B cell (primary cell): ENCODE measurements at regions not wholly inside any gene's neighbourhood (a gene's known extent, or its start where the extent isn't known, plus 50 kb on each side); places are given as distances from the start of the nearest gene placed in this dataset.

Source experiments
- ATAC-seq: fragments of 200-7000 bp; cut with Tn5 transposase; one replicate; pipeline ENCODE4 v1.10.0; 2021; ENCODE audit warnings: low read depth, mild to moderate bottlenecking, moderate number of reproducible peaks, moderate library complexity
- CTCF ChIA-PET: fragments of 350-600 bp; sonication (Branson Sonifier 250); formaldehyde crosslinking; loops from one replicate; lab custom pipeline; 2021; ENCODE audit warnings: antibody characterized with exemption, inconsistent platforms; lab: Charles Lee
- POLR2A ChIA-PET: fragments of 350-600 bp; sonication (Branson Sonifier 250); formaldehyde crosslinking; loops from one replicate; lab custom pipeline; 2021; ENCODE audit warnings: antibody characterized with exemption; lab: Charles Lee
- DNase-seq: peaks from one replicate; pipeline ENCODE4 v3.0.0; 2013
- H2AFZ ChIP-seq: 2 replicates; pipeline ENCODE4 v1.6.1; 2012; ENCODE audit warnings: mild to moderate bottlenecking, low read depth, low read length; ENCODE audit not compliant: insufficient read depth, poor library complexity, severe bottlenecking
- H3K27ac ChIP-seq, 2 donors: 1 replicate in 1 of 2; 2 replicates in 1 of 2; pipeline ENCODE4 v1.5.1; 2012 to 2013; ENCODE audit warnings: low read length in 2 of 2, mild to moderate bottlenecking in 2 of 2, moderate library complexity in 1 of 2
- H3K27me3 ChIP-seq, 4 experiments: fragments of 200-600 bp in 1 of 4; sonication (generic) in 1 of 4; replicated peaks in 1 of 4; 1 replicate in 2 of 4; 2 replicates in 2 of 4; pipeline versions ENCODE4 v1.6.1 to v1.7.0; 2013 to 2016; ENCODE audit warnings: low read length in 3 of 4, mild to moderate bottlenecking in 2 of 4, mixed read lengths in 1 of 4, moderate library complexity in 1 of 4; ENCODE audit not compliant: insufficient read depth in 4 of 4, control insufficient read depth in 3 of 4; ENCODE audit errors: control extremely low read depth in 1 of 4
- H3K36me3 ChIP-seq, 2 experiments: replicated peaks in 1 of 2; 1 replicate in 1 of 2; 2 replicates in 1 of 2; pipeline versions ENCODE4 v1.6.1 to v1.7.1; 2013; ENCODE audit warnings: low read length in 1 of 2; ENCODE audit not compliant: insufficient read depth in 2 of 2, control insufficient read depth in 1 of 2; ENCODE audit errors: control extremely low read depth in 1 of 2, extremely low read depth in 1 of 2
- H3K4me1 ChIP-seq, 2 donors: fragments of 200-600 bp in 1 of 2; sonication (generic) in 1 of 2; 1 replicate in 1 of 2; 2 replicates in 1 of 2; pipeline versions ENCODE4 v1.5.1 to v1.6.1; 2013 to 2017; ENCODE audit warnings: low read length in 2 of 2; ENCODE audit not compliant: control insufficient read depth in 2 of 2, insufficient read depth in 2 of 2
- H3K4me2 ChIP-seq: replicated peaks from 2 replicates; pipeline ENCODE3; 2012; ENCODE audit warnings: mild to moderate bottlenecking, low read depth, low read length; ENCODE audit not compliant: poor library complexity, severe bottlenecking
- H3K4me3 ChIP-seq, 5 experiments: fragments of 200-600 bp in 1 of 5; sonication (generic) in 1 of 5; 1 replicate in 3 of 5; 2 replicates in 2 of 5; pipeline versions ENCODE4 v1.5.1 to v1.7.0; 2011 to 2016; ENCODE audit warnings: low read length in 4 of 5, mild to moderate bottlenecking in 4 of 5, low read depth in 2 of 5, control low read depth in 1 of 5, moderate library complexity in 1 of 5; ENCODE audit not compliant: insufficient read depth in 1 of 5; ENCODE audit errors: control extremely low read depth in 1 of 5, extremely low read depth in 1 of 5
- H3K79me2 ChIP-seq: fragments of 200-600 bp; sonication (generic); one replicate; pipeline ENCODE4 v1.6.0; 2016; ENCODE audit warnings: low read length; ENCODE audit not compliant: control insufficient read depth, insufficient read depth
- H3K9ac ChIP-seq: fragments of 200-600 bp; sonication (generic); 2 replicates; pipeline ENCODE4 v1.6.1; 2017; ENCODE audit warnings: mild to moderate bottlenecking, low read length, moderate library complexity
- H3K9me3 ChIP-seq, 3 donors: one replicate each; pipeline versions ENCODE4 v1.6.1 to v1.7.1; 2013; ENCODE audit warnings: low read length in 2 of 3; ENCODE audit not compliant: control insufficient read depth in 2 of 3, insufficient read depth in 1 of 3; ENCODE audit errors: control extremely low read depth in 1 of 3
- H4K20me1 ChIP-seq: 2 replicates; pipeline ENCODE4 v1.6.0; 2012; ENCODE audit warnings: mild to moderate bottlenecking, low read length; ENCODE audit not compliant: insufficient read depth, control insufficient read depth, poor library complexity, severe bottlenecking
- H3K27ac Mint-ChIP-seq: one replicate; pipeline ENCODE4 v1.8.0; 2021; ENCODE audit warnings: mixed read lengths
- H3K27me3 Mint-ChIP-seq: one replicate; pipeline ENCODE4 v1.8.0; 2021; ENCODE audit warnings: mixed read lengths
- H3K4me1 Mint-ChIP-seq: one replicate; pipeline ENCODE4 v1.8.0; 2021; ENCODE audit warnings: mixed read lengths
- H3K4me3 Mint-ChIP-seq: one replicate; pipeline ENCODE4 v1.8.0; 2021; ENCODE audit warnings: mixed read lengths
- H3K9me3 Mint-ChIP-seq: one replicate; pipeline ENCODE4 v1.8.0; 2022; ENCODE audit warnings: mixed read lengths; ENCODE audit not compliant: insufficient read depth
- EZH2 ChIP-seq: IDR thresholded peaks from 2 replicates; pipeline ENCODE4 v1.6.1; 2012; ENCODE audit warnings: borderline replicate concordance, low read depth, mild to moderate bottlenecking, moderate library complexity, low read length; ENCODE audit not compliant: insufficient read depth, poor library complexity, severe bottlenecking
- WGBS: methylation state at CpG from one replicate; pipeline ENCODE4 v1.1.5; 2013; ENCODE audit warnings: missing lambda C conversion rate; ENCODE audit not compliant: insufficient coverage; 5-methylcytosine and 5-hydroxymethylcytosine counted together
- intact Hi-C: fragments of 100-400 bp; cut with micrococcal nuclease; formaldehyde crosslinking; loops from one replicate; pipeline ENCODE4 v1.10.0; 2022
- TF ChIP-seq, protein P1 (sequence below): fragments of 200-600 bp; IDR thresholded peaks from one replicate; pipeline ENCODE4 v1.8.0; 2022; ENCODE audit warnings: antibody characterized with exemption, mild to moderate bottlenecking

DNA sequence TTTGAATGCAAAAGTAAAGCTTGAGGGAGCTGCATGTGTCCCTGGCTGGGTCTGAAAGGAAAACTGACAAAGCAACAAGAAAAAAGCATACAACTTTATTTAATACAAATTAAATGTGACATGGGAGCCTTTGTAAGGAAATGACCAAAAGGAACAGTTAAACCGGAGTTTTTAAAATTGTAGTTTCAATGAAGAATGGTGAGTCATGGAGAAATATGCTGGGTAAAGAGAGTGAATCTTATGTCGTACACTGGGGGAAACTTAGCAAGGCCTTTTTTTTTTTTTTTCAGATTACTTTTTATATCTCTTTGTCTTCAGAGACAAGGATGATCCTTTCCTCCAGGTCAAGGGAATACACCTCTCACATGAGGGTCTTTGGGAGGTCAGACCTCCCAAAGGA lies 50.1 kb upstream of the FBXL17 start:
- no peak for ATAC-seq
- Histone ChIP-seq H3K27me3 (peaks cover 0 to 15% (median 4%) of the 10 kb centered on the region in 4 experiments), H2AFZ (no peak overlapping the region), H3K4me3 (no peak overlapping the region), H3K9me3 (peaks cover 0 to 5% (median 0%) of the 10 kb centered on the region in 3 donors), H3K9ac (no peak overlapping the region), H4K20me1 (no peaks in the 10 kb centered on the region), H3K4me2 (no peak overlapping the region), H3K27ac (no peak overlapping the region), H3K4me1 (no peaks in the 10 kb centered on the region), H3K79me2 (no peaks in the 10 kb centered on the region), H3K36me3 (no peaks in the 10 kb centered on the region)
- ChIA-PET POLR2A (no interaction called here), CTCF (no interaction called here)
- no peak for TF ChIP-seq EZH2
- TF ChIP-seq, protein P1, sequence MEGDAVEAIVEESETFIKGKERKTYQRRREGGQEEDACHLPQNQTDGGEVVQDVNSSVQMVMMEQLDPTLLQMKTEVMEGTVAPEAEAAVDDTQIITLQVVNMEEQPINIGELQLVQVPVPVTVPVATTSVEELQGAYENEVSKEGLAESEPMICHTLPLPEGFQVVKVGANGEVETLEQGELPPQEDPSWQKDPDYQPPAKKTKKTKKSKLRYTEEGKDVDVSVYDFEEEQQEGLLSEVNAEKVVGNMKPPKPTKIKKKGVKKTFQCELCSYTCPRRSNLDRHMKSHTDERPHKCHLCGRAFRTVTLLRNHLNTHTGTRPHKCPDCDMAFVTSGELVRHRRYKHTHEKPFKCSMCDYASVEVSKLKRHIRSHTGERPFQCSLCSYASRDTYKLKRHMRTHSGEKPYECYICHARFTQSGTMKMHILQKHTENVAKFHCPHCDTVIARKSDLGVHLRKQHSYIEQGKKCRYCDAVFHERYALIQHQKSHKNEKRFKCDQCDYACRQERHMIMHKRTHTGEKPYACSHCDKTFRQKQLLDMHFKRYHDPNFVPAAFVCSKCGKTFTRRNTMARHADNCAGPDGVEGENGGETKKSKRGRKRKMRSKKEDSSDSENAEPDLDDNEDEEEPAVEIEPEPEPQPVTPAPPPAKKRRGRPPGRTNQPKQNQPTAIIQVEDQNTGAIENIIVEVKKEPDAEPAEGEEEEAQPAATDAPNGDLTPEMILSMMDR, result no peak
- no CpG with 5 or more reads among the region's 2 CpGs for WGBS
- no peak for DNase-seq
- Mint-ChIP-seq H3K27me3 (peaks cover 23% of the 10 kb centered on the region), H3K4me3 (no peak overlapping the region), H3K9me3 (peaks cover 1% of the 10 kb centered on the region), H3K27ac (no peak overlapping the region), H3K4me1 (peaks cover 7% of the 10 kb centered on the region)
- intact Hi-C loops, result no loop called here
